HepG2 (cell line): ENCODE measurements at regions not wholly inside any gene's neighbourhood (a gene's known extent, or its start where the extent isn't known, plus 50 kb on each side); places are given as distances from the start of the nearest gene placed in this dataset.

ENCODE experiments used
- POLR2A ChIP-seq, 2 experiments: IDR thresholded peaks; 2 replicates each; pipeline ENCODE4 v1.6.1; 2011; ENCODE audit warnings: low read depth in 2 of 2, low read length in 2 of 2, mild to moderate bottlenecking in 1 of 2, moderate library complexity in 1 of 2; ENCODE audit not compliant: insufficient read depth in 1 of 2
- PRMT3 ChIP-seq: sonication (generic); formaldehyde crosslinking; IDR thresholded peaks from 2 replicates; pipeline ENCODE4 v1.8.1; 2022; ENCODE audit warnings: low read depth, mild to moderate bottlenecking, moderate library complexity, missing genetic modification reagents, borderline replicate concordance
- RNF2 ChIP-seq: fragments of 450-650 bp; conservative IDR thresholded peaks from 2 replicates; pipeline ENCODE4 v1.6.1; 2016; ENCODE audit warnings: low read depth

DNA sequence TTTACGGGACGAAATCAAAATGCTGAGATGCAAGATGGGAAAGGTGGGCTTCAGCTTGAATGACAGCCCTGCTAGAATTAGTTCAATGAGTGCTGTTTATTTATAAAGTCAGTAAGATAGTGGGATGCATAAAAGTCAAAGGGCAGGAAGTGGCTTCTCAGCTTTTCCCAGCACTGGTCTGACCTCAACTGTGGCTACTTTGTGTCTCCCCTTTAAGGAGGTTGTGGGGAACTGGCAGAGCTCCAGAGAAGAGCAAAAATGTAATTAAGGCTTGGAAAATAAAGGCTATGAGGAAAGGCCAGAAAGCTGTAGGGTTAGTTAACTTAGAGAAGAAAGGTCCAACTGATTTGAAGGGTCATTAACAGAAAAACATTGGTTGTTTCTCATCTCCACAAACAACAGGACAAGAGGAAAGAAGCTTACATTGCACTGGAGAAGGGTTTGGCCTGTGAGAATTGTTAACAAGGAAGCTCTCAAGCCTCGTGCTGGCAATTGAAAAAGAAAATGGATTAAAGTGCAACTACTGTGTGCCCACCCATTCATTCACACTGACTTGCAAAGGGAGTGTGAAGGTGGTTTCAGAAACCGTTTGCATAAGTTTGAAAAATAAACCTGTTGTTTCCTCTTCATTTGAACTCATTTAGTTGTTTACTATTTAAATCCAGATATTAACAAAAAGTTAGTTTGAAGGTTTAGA, 68.8 kb upstream of the CD28 start:
- TF ChIP-seq POLR2A (IDR thresholded peaks at IDR 0.05; ENCODE audit: insufficient read depth in 1 of 2, low read depth in 2 of 2, low read length in 2 of 2): no peak
- TF ChIP-seq RNF2: no peak
- TF ChIP-seq PRMT3 (CRISPR knock-in tag): no peak
